ENCODE measurements at regions not wholly inside any gene's neighbourhood (a gene's known extent, or its start where the extent isn't known, plus 50 kb on each side); places are given as distances from the start of the nearest gene placed in this dataset.
A peak's percentile ranks its signal among the peaks of the same experiment; 100 is the strongest.

DNA sequence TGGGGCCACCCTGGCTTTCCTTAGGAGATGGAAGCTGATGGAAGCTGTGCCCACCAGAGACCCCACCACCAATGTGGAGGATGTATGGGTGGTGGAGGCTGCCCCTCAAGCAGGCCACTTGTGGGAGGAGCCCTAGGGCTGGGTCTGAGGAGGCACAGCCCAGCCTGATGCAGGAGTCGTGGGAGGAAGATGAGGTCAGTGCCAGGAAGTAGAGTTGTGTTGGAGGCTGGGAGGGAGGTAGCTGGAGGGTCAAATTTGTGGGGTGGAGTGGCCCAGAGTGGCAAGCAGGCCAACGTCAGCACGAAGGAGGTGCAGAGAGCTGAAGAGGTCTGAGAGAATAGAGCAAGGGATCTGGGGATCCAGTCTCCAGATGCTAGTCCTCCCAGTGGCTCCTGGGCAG lies 119.0 kb upstream of the USP24 start:
- no peak overlapping the region for H3K4me3 ChIP-seq (ENCODE audit: low read depth, low read length)
- DNase-seq (ENCODE audit: low read depth): no peak
- TF ChIP-seq, protein P1, sequence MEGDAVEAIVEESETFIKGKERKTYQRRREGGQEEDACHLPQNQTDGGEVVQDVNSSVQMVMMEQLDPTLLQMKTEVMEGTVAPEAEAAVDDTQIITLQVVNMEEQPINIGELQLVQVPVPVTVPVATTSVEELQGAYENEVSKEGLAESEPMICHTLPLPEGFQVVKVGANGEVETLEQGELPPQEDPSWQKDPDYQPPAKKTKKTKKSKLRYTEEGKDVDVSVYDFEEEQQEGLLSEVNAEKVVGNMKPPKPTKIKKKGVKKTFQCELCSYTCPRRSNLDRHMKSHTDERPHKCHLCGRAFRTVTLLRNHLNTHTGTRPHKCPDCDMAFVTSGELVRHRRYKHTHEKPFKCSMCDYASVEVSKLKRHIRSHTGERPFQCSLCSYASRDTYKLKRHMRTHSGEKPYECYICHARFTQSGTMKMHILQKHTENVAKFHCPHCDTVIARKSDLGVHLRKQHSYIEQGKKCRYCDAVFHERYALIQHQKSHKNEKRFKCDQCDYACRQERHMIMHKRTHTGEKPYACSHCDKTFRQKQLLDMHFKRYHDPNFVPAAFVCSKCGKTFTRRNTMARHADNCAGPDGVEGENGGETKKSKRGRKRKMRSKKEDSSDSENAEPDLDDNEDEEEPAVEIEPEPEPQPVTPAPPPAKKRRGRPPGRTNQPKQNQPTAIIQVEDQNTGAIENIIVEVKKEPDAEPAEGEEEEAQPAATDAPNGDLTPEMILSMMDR (IDR thresholded peaks at IDR 0.05; ENCODE audit: insufficient read depth, low read depth, low read length): no peak

DNA sequence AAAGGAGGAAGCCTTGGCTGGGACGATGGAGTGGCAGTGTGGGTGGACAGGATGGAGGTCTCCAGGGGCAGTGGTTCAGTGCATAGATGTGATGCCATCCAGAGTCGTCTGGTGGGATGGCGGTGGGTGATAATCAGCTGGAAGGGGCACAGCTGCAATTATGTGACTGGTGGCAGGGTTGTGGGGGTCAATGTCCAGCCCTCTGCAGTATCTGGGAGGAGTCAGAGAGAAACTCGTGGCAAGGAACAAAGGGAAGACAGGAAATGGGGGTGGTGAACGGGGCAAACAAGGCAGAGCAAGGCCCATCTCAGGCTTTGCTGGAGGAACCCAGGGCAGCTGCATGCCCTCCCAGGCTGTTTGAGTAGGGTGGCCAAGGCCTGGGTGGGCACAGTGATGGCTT lies 118.3 kb upstream of the USP24 start:
- no peak for DNase-seq (ENCODE audit: low read depth)
- H3K4me3 ChIP-seq (ENCODE audit: low read depth, low read length): no peak overlapping the region
- TF ChIP-seq, protein P1 (IDR thresholded peaks at IDR 0.05; ENCODE audit: insufficient read depth, low read depth, low read length): no peak

- H3K4me3 ChIP-seq (ENCODE audit: low read depth, low read length): no peak overlapping the region
- no peak for DNase-seq (ENCODE audit: low read depth)
- TF ChIP-seq, protein P1 (IDR thresholded peaks at IDR 0.05; ENCODE audit: insufficient read depth, low read depth, low read length): no peak
These were observed 116.2 kb upstream of the USP24 start for GRCh38 chr1:55331351-55331750.

- no peak overlapping the region for H3K4me3 ChIP-seq (ENCODE audit: low read depth, low read length)
- peak; percentile 82 for DNase-seq (ENCODE audit: low read depth)
- TF ChIP-seq, protein P1 (IDR thresholded peaks at IDR 0.05; ENCODE audit: insufficient read depth, low read depth, low read length): no peak
These were observed 114.8 kb upstream of the USP24 start for GRCh38 chr1:55329808-55330432.

DNA sequence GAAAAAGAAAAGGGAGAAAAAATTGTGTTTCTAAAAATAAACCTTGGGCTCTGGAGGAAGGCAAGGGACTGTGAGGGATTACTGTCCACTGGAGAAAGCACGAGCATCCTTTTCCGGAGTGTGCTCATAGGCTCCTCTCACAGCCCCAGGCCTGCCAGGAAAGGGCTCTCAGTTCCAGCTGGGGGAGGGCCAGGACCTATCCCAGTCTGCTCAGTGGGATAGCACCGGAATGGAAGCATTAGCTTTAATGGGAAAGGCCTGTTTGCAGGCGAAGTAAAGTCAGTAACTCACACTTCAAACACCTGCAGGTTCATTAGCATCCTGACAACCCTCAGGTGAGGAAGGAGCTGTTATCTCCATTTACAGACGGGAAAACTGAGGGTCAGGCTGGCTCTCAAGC lies 113.9 kb upstream of the USP24 start:
- H3K4me3 ChIP-seq (ENCODE audit: low read depth, low read length): no peak overlapping the region
- no peak for DNase-seq (ENCODE audit: low read depth)
- TF ChIP-seq, protein P1 (IDR thresholded peaks at IDR 0.05; ENCODE audit: insufficient read depth, low read depth, low read length): no peak

- peak; percentile 50 for DNase-seq (ENCODE audit: low read depth)
- TF ChIP-seq, protein P1 (IDR thresholded peaks at IDR 0.05; ENCODE audit: insufficient read depth, low read depth, low read length): no peak
- no peak overlapping the region for H3K4me3 ChIP-seq (ENCODE audit: low read depth, low read length)
These were observed 111.5 kb upstream of the USP24 start for GRCh38 chr1:55326496-55327243.
